Ishikawa (cell line): ENCODE measurements at regions not wholly inside any gene's neighbourhood (a gene's known extent, or its start where the extent isn't known, plus 50 kb on each side); places are given as distances from the start of the nearest gene placed in this dataset.

Source experiments
- CEBPB ChIP-seq: IDR thresholded peaks from 2 replicates; pipeline ENCODE4 v1.6.1; 2012
- CREB1 ChIP-seq: IDR thresholded peaks from 2 replicates; pipeline ENCODE4 v1.6.1; 2012; ENCODE audit warnings: low read depth
- EGR1 ChIP-seq: IDR thresholded peaks from 2 replicates; pipeline ENCODE4 v1.6.1; 2012
- EP300 ChIP-seq: IDR thresholded peaks from 2 replicates; pipeline ENCODE4 v1.6.1; 2012; ENCODE audit warnings: borderline replicate concordance
- FOXM1 ChIP-seq: IDR thresholded peaks from 2 replicates; pipeline ENCODE4 v1.6.1; 2012; ENCODE audit warnings: low read depth, borderline replicate concordance
- MAX ChIP-seq: IDR thresholded peaks from 2 replicates; pipeline ENCODE4 v1.6.1; 2012
- NFIC ChIP-seq: IDR thresholded peaks from 2 replicates; pipeline ENCODE4 v1.6.1; 2012
- RAD21 ChIP-seq: IDR thresholded peaks from 2 replicates; pipeline ENCODE4 v1.6.1; 2012; ENCODE audit warnings: low read depth
- REST ChIP-seq: IDR thresholded peaks from 2 replicates; pipeline ENCODE4 v1.6.1; 2012; ENCODE audit warnings: low read depth, mild to moderate bottlenecking
- TAF1 ChIP-seq: IDR thresholded peaks from 2 replicates; pipeline ENCODE4 v1.6.1; 2012; ENCODE audit warnings: low read depth, mild to moderate bottlenecking
- TCF12 ChIP-seq: IDR thresholded peaks from 2 replicates; pipeline ENCODE4 v1.6.1; 2012; ENCODE audit warnings: low read depth
- TEAD4 ChIP-seq: IDR thresholded peaks from 2 replicates; pipeline ENCODE4 v1.6.1; 2012
- USF1 ChIP-seq: IDR thresholded peaks from 2 replicates; pipeline ENCODE4 v1.6.1; 2012
- YY1 ChIP-seq: IDR thresholded peaks from 2 replicates; pipeline ENCODE4 v1.6.1; 2012; ENCODE audit warnings: low read depth
- ZBTB7A ChIP-seq: IDR thresholded peaks from 2 replicates; pipeline ENCODE4 v1.6.1; 2012; ENCODE audit warnings: low read depth

DNA sequence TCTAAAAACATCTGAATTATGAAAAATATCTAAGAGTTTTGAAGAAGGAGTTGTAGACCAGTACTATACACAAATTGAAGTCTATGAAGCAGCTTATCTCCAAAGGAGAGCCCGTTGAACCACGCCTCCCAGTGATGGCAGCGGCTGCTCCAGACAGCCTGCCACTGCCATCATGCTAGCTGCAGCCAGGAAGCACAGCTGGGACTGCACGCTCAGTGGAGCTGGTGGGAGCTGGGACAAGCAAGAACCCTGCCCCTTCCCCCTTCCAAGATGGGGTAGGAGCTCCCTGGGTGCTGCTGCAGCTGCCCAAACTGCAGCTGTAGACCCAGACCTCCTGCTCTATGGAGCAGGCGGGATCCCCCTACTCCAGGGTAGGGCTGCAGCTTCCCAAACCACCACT, 124.7 kb upstream of the SPATS2L start:
- TF ChIP-seq ZBTB7A (no peak), NFIC (no peak), TAF1 (no peak), USF1 (no peak), FOXM1 (no peak)

GRCh38 chr2:200184748-200185627, 121.5 kb upstream of the SPATS2L start:
- TF ChIP-seq REST (no peak), ZBTB7A (no peak), TAF1 (no peak), RAD21 (no peak), EP300 (no peak), MAX (no peak), TCF12 (no peak), USF1 (no peak), YY1 (no peak), TEAD4 (no peak), FOXM1 (no peak), NFIC (no peak), CEBPB (no peak), CREB1 (no peak)

DNA sequence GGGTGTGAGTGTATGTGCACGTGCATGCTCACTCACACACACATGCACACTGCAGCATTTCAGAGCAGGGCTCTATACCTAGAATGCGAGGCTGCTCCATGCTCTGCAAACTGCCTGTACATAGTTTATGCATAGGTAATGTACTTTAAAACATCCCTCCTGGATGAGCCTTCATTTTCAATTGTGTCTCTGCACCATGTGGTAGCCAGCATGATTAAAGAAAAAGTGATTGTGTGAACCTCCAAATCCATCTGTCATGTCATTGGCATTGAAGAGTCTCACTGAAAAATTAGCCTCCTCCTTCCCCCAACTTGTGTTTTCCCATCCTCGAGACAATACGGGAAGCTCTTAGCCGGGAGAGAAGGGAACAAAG, 120.9 kb upstream of the SPATS2L start:
- TF ChIP-seq YY1 = no peak
- TF ChIP-seq RAD21 = no peak
- no peak for TF ChIP-seq EP300
- TF ChIP-seq EGR1 = no peak
- no peak for TF ChIP-seq CEBPB
- TF ChIP-seq TEAD4 = no peak
- no peak for TF ChIP-seq NFIC

DNA sequence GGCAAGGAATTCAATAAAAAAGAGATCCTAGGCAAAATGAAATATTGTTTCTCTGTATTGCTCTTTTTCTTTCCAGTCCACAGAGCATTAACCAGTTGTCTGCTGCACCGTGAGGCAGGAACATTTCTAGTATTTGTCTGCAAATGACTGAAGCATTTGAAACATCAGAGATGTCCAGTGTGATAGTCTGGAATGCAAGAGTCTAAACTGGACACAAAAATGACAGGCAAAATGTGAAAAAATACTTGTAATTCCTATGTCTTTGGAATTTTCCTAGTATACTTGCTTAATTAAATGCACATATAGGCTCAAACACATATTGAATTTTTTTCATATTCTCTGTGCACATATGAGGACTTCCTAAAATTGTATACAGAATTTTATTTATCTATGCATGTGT, 120.5 kb upstream of the SPATS2L start:
- TF ChIP-seq NFIC = no peak
- no peak for TF ChIP-seq RAD21
- TF ChIP-seq EGR1 = no peak
- TF ChIP-seq REST = no peak
- no peak for TF ChIP-seq MAX

GRCh38 chr2:200188876-200189275, 117.6 kb upstream of the SPATS2L start:
- TF ChIP-seq EGR1 (no peak), CEBPB (no peak), TAF1 (no peak), NFIC (no peak), USF1 (no peak), CREB1 (no peak), YY1 (no peak), FOXM1 (no peak), EP300 (no peak), TCF12 (no peak), ZBTB7A (no peak), MAX (no peak), REST (no peak), TEAD4 (no peak)
